HepG2 (cell line): ENCODE measurements at regions not wholly inside any gene's neighbourhood (a gene's known extent, or its start where the extent isn't known, plus 50 kb on each side); places are given as distances from the start of the nearest gene placed in this dataset.

ENCODE experiments used
- ATAC-seq: fragments of 200-7000 bp; cut with Tn5 transposase; 3 replicates; pipeline ENCODE4 v1.9.1; 2020; ENCODE audit warnings: mild to moderate bottlenecking, moderate library complexity
- BruUV-seq: library from RNA; stranded (reverse); fragments of 400-500 nt; replicated peaks from 2 replicates; lab custom pipeline; 2021; lab: Mats Ljungman, UMichigan
- CTCF ChIA-PET: fragments of 300-600 bp; formaldehyde crosslinking; extraction: SDS; loops from one replicate; lab custom pipeline; 2021; ENCODE audit warnings: low total read pairs, inconsistent platforms, low intra/inter-chr PET ratio; lab: Yijun Ruan, JAX
- POLR2A ChIA-PET: fragments of 350-600 bp; sonication (Branson Sonifier 250); formaldehyde crosslinking; loops from one replicate; lab custom pipeline; 2020; ENCODE audit warnings: antibody characterized with exemption, inconsistent platforms; lab: Yijun Ruan, JAX
- DNase-seq: peaks from one replicate; pipeline ENCODE4 v3.0.0-alpha.2; 2015; ENCODE audit warnings: low spot score
- FAIRE-seq: peaks from 3 replicates; lab custom pipeline; 2011; peaks lifted over from hg19 to GRCh38; lab: Jason Lieb, UNC
- H2AFZ ChIP-seq: one replicate; pipeline ENCODE4 v1.6.1; 2011; ENCODE audit warnings: low read length, inconsistent platforms
- H3K27ac ChIP-seq: fragments of 300-600 bp; 3 replicates; pipeline ENCODE4 v1.8.0; 2011; ENCODE audit warnings: mixed run types, mild to moderate bottlenecking, mixed read lengths, low read length, inconsistent platforms; ENCODE audit not compliant: insufficient read depth; ENCODE audit errors: extremely low read length
- H3K27me3 ChIP-seq, 2 experiments: fragments of 200-600 bp in 1 of 2; 2 replicates in 1 of 2; 3 replicates in 1 of 2; pipeline versions ENCODE4 v1.6.0 to v1.8.0; 2011; ENCODE audit warnings: low read length in 2 of 2, mild to moderate bottlenecking in 2 of 2, moderate library complexity in 2 of 2, inconsistent platforms in 1 of 2; ENCODE audit not compliant: insufficient read depth in 2 of 2, control insufficient read depth in 1 of 2
- H3K36me3 ChIP-seq, 2 experiments: fragments of 200-600 bp in 1 of 2; replicated peaks in 1 of 2; 2 replicates in 1 of 2; 3 replicates in 1 of 2; pipeline versions ENCODE4 v1.5.1 to v1.8.0; 2011; ENCODE audit warnings: low read length in 2 of 2, inconsistent platforms in 1 of 2; ENCODE audit not compliant: insufficient read depth in 2 of 2, control insufficient read depth in 1 of 2
- H3K4me1 ChIP-seq: 2 replicates; pipeline ENCODE4 v1.5.1; 2012; ENCODE audit warnings: low read length, inconsistent platforms; ENCODE audit not compliant: insufficient read depth
- H3K4me2 ChIP-seq: 2 replicates; pipeline ENCODE4 v1.6.0; 2011; ENCODE audit warnings: low read depth, low read length, inconsistent platforms
- H3K4me3 ChIP-seq, 3 experiments: fragments of 200-600 bp in 1 of 3; sonication (generic), shearing (Covaris generic) in 1 of 3; replicated peaks in 1 of 3; 2 replicates each; pipeline ENCODE4 v1.5.1; 2011 to 2016; ENCODE audit warnings: low read length in 3 of 3, inconsistent platforms in 2 of 3, low read depth in 2 of 3, mild to moderate bottlenecking in 2 of 3, control low read depth in 1 of 3, mixed read lengths in 1 of 3; ENCODE audit not compliant: insufficient read depth in 1 of 3
- H3K79me2 ChIP-seq: one replicate; pipeline ENCODE4 v1.6.1; 2011; ENCODE audit warnings: low read length, inconsistent platforms; ENCODE audit not compliant: insufficient read depth
- H3K9ac ChIP-seq: 2 replicates; pipeline ENCODE4 v1.6.0; 2011; ENCODE audit warnings: mild to moderate bottlenecking, low read depth, low read length, inconsistent platforms; ENCODE audit not compliant: insufficient read depth
- H3K9me3 ChIP-seq: 2 replicates; pipeline ENCODE4 v1.5.1; 2012; ENCODE audit warnings: mild to moderate bottlenecking, low read length
- H4K20me1 ChIP-seq: 2 replicates; pipeline ENCODE4 v1.6.0; 2011; ENCODE audit warnings: inconsistent platforms, mild to moderate bottlenecking, low read length, moderate library complexity; ENCODE audit not compliant: insufficient read depth
- CREM ChIP-seq, 2 experiments: sonication (generic) in 1 of 2; formaldehyde crosslinking in 1 of 2; IDR thresholded peaks; 2 replicates each; pipeline versions ENCODE4 v1.4.0 to v1.6.1; 2016 to 2020; ENCODE audit warnings: antibody characterized with exemption in 1 of 2, mild to moderate bottlenecking in 1 of 2, missing genetic modification reagents in 1 of 2
- ELF4 ChIP-seq: sonication (generic); formaldehyde crosslinking; IDR thresholded peaks from 2 replicates; pipeline ENCODE4 v1.5.0; 2020; ENCODE audit warnings: missing genetic modification reagents, mild to moderate bottlenecking, moderate library complexity, borderline replicate concordance
- MYC ChIP-seq: sonication (generic); formaldehyde crosslinking; IDR thresholded peaks from 2 replicates; pipeline ENCODE4 v1.9.0; 2021; ENCODE audit warnings: missing genetic modification reagents, borderline replicate concordance
- SOX13 ChIP-seq, 3 experiments: fragments of 450-650 bp in 1 of 3; sonication (generic) in 1 of 3; formaldehyde crosslinking in 1 of 3; IDR thresholded peaks in 2 of 3; conservative IDR thresholded peaks in 1 of 3; 2 replicates each; pipeline versions ENCODE4 v1.5.0 to v1.6.1; 2016 to 2020; ENCODE audit warnings: antibody characterized with exemption in 1 of 3, mild to moderate bottlenecking in 1 of 3, missing compliant biosample characterization in 1 of 3, missing genetic modification reagents in 1 of 3, moderate library complexity in 1 of 3
- ZNF337 ChIP-seq: sonication (generic); formaldehyde crosslinking; IDR thresholded peaks from 2 replicates; pipeline ENCODE4 v1.5.1; 2020; ENCODE audit warnings: missing genetic modification reagents, low read depth, mild to moderate bottlenecking, borderline replicate concordance
- ZNF768 ChIP-seq: sonication (generic); formaldehyde crosslinking; IDR thresholded peaks from 2 replicates; pipeline ENCODE4 v1.4.0; 2020; ENCODE audit warnings: missing genetic modification reagents
- WGBS: methylation state at CpG from one replicate; pipeline ENCODE4 v1.1.6; 2017; ENCODE audit warnings: low lambda C conversion rate; 5-methylcytosine and 5-hydroxymethylcytosine counted together
- in situ Hi-C: cut with HindIII; loops from 2 replicates; pipeline ENCODE4 v1.10.0; 2017; ENCODE audit warnings: low pct_unique_long_range_greater_than_20kb; ENCODE audit not compliant: extremely low pct_ligation_motif_present
- intact Hi-C: fragments of 100-400 bp; cut with micrococcal nuclease; formaldehyde crosslinking; loops from one replicate; pipeline ENCODE4 v1.10.0; 2022; ENCODE audit not compliant: unreplicated experiment
- TF ChIP-seq, protein P1 (sequence below): IDR thresholded peaks from 2 replicates; pipeline ENCODE4 v1.6.1; 2016; ENCODE audit warnings: low read depth, control low read depth
- TF ChIP-seq, protein P2 (sequence below): sonication (generic); formaldehyde crosslinking; IDR thresholded peaks from 2 replicates; pipeline ENCODE4 v1.4.0; 2020; ENCODE audit warnings: missing genetic modification reagents
- TF ChIP-seq, protein P3 (sequence below): sonication (generic); formaldehyde crosslinking; IDR thresholded peaks from 2 replicates; pipeline ENCODE4 v1.4.0; 2020; ENCODE audit warnings: mild to moderate bottlenecking, missing genetic modification reagents
- TF ChIP-seq, protein P4 (sequence below): sonication (generic); formaldehyde crosslinking; IDR thresholded peaks from 2 replicates; pipeline ENCODE4 v1.4.0; 2020; ENCODE audit warnings: missing genetic modification reagents, borderline replicate concordance
- TF ChIP-seq, protein P5 (sequence below): sonication (generic); formaldehyde crosslinking; IDR thresholded peaks from 2 replicates; pipeline ENCODE4 v1.9.0; 2021; ENCODE audit warnings: missing genetic modification reagents, mild to moderate bottlenecking, borderline replicate concordance
- TF ChIP-seq, protein P6 (sequence below): sonication (generic); formaldehyde crosslinking; IDR thresholded peaks from 2 replicates; pipeline ENCODE4 v1.4.0; 2020; ENCODE audit warnings: missing genetic modification reagents

DNA sequence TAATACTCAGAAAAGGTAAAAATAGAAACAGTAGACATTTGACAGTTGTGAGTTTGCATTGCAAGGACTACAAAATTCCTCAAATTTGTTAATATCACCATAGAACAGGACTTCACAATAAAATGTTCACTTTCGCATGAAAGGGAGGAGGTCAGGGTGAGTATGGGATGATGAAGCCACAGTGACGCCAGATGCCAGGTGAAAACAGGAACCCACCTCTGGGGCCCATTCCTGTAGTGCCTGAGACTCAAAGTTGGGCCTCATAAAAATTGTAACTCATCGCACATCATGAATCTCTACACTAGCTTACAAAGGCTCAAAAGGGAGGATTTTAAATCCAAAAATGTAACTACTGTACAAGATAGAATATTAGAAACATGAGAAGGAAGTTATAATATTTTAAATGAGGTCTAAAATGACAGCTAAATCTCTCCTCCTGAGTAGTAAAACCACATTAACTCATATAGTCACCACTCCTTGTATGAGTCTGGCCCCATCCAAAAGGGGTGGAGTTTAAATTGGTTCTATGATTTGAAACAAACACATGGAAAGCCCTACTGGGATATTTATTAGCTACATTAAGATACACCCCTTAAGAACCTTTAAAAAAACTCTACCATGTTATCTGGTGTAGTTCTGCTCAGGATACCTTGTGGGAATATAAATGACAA is 93.7 kb downstream of the ETS2 start (continued):
- TF ChIP-seq, protein P1, sequence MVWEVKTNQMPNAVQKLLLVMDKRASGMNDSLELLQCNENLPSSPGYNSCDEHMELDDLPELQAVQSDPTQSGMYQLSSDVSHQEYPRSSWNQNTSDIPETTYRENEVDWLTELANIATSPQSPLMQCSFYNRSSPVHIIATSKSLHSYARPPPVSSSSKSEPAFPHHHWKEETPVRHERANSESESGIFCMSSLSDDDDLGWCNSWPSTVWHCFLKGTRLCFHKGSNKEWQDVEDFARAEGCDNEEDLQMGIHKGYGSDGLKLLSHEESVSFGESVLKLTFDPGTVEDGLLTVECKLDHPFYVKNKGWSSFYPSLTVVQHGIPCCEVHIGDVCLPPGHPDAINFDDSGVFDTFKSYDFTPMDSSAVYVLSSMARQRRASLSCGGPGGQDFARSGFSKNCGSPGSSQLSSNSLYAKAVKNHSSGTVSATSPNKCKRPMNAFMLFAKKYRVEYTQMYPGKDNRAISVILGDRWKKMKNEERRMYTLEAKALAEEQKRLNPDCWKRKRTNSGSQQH (CRISPR knock-in tag) = no peak
- TF ChIP-seq, protein P2, sequence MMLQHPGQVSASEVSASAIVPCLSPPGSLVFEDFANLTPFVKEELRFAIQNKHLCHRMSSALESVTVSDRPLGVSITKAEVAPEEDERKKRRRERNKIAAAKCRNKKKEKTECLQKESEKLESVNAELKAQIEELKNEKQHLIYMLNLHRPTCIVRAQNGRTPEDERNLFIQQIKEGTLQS (CRISPR knock-in tag) = no peak
- no peak for TF ChIP-seq ZNF337
- no peak for TF ChIP-seq CREM (IDR thresholded peaks at IDR 0.05)
- TF ChIP-seq CREM (CRISPR knock-in tag; IDR thresholded peaks at IDR 0.05) = no peak

DNA sequence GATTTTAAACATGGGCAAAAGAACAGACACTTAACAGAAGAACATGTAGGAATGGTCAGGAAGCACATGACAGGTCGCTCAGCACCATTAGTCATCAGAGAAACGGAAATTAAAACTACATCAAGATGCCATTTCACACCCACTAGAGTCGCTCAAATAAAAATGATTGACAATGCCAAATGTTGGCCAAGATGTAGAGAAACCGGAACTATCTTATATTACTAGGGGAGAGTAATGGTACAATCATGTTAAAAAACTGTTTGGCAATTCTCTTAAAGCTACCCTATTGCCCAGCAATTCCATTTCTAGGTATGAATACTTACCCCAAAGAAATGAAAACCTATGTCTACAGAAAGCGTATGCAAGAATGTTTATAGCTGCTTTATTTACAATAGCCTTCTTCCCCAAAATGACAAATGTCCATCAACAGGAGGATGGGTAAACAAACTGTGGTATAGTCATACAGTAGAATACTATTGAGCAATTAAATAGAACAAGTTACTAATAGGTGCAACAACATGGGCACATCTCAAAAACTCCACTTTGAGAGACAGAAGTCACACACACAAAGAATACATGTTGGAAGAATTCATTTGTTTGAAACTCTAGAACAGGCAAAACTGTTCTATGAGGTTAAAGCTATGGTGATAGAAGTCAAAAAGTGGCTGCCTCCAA is 92.8 kb downstream of the ETS2 start:
- no peak overlapping the region for H3K9ac ChIP-seq
- in situ Hi-C loops = no loop called here
- POLR2A ChIA-PET = no interaction called here
- FAIRE-seq (no peak), DNase-seq (no peak), ATAC-seq (no peak)
- no peak overlapping the region for H3K4me2 ChIP-seq
- no peak overlapping the region for H2AFZ ChIP-seq
- H3K4me3 ChIP-seq = no peak overlapping the region
- no peaks in the 10 kb centered on the region for H4K20me1 ChIP-seq
- H3K36me3 ChIP-seq = no peaks in the 10 kb centered on the region
- H3K27ac ChIP-seq = no peak overlapping the region
- intact Hi-C loops = no loop called here
- 65% methylated on average over 5 of the region's 5 CpGs for WGBS
- CTCF ChIA-PET = no interaction called here
- no peaks in the 10 kb centered on the region for H3K79me2 ChIP-seq
- BruUV-seq = no TSS peak
- no peaks in the 10 kb centered on the region for H3K9me3 ChIP-seq
- peaks cover 3% of the 10 kb centered on the region; the same call in 1 of the 2 replicates for H3K4me1 ChIP-seq
- H3K27me3 ChIP-seq = no peaks in the 10 kb centered on the region
- TF ChIP-seq, protein P3, sequence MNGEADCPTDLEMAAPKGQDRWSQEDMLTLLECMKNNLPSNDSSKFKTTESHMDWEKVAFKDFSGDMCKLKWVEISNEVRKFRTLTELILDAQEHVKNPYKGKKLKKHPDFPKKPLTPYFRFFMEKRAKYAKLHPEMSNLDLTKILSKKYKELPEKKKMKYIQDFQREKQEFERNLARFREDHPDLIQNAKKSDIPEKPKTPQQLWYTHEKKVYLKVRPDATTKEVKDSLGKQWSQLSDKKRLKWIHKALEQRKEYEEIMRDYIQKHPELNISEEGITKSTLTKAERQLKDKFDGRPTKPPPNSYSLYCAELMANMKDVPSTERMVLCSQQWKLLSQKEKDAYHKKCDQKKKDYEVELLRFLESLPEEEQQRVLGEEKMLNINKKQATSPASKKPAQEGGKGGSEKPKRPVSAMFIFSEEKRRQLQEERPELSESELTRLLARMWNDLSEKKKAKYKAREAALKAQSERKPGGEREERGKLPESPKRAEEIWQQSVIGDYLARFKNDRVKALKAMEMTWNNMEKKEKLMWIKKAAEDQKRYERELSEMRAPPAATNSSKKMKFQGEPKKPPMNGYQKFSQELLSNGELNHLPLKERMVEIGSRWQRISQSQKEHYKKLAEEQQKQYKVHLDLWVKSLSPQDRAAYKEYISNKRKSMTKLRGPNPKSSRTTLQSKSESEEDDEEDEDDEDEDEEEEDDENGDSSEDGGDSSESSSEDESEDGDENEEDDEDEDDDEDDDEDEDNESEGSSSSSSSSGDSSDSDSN = no peak
- TF ChIP-seq, protein P4, sequence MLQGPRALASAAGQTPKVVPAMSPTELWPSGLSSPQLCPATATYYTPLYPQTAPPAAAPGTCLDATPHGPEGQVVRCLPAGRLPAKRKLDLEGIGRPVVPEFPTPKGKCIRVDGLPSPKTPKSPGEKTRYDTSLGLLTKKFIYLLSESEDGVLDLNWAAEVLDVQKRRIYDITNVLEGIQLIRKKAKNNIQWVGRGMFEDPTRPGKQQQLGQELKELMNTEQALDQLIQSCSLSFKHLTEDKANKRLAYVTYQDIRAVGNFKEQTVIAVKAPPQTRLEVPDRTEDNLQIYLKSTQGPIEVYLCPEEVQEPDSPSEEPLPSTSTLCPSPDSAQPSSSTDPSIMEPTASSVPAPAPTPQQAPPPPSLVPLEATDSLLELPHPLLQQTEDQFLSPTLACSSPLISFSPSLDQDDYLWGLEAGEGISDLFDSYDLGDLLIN (CRISPR knock-in tag) = no peak
- TF ChIP-seq, protein P5, sequence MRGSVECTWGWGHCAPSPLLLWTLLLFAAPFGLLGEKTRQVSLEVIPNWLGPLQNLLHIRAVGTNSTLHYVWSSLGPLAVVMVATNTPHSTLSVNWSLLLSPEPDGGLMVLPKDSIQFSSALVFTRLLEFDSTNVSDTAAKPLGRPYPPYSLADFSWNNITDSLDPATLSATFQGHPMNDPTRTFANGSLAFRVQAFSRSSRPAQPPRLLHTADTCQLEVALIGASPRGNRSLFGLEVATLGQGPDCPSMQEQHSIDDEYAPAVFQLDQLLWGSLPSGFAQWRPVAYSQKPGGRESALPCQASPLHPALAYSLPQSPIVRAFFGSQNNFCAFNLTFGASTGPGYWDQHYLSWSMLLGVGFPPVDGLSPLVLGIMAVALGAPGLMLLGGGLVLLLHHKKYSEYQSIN (CRISPR knock-in tag) = no peak
- TF ChIP-seq MYC (CRISPR knock-in tag) = no peak
- no peak for TF ChIP-seq ELF4 (CRISPR knock-in tag)
- TF ChIP-seq SOX13 (IDR thresholded peaks at IDR 0.05) = no peak
- TF ChIP-seq SOX13 (CRISPR knock-in tag; conservative IDR thresholded peaks at IDR 0.05 in 1 of 2, IDR thresholded peaks at IDR 0.05 in 1 of 2) = no peak
- TF ChIP-seq, protein P6, sequence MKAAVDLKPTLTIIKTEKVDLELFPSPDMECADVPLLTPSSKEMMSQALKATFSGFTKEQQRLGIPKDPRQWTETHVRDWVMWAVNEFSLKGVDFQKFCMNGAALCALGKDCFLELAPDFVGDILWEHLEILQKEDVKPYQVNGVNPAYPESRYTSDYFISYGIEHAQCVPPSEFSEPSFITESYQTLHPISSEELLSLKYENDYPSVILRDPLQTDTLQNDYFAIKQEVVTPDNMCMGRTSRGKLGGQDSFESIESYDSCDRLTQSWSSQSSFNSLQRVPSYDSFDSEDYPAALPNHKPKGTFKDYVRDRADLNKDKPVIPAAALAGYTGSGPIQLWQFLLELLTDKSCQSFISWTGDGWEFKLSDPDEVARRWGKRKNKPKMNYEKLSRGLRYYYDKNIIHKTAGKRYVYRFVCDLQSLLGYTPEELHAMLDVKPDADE (CRISPR knock-in tag) = no peak
- TF ChIP-seq ZNF768 = no peak
